GM18526 (cell line): ENCODE measurements at regions not wholly inside any gene's neighbourhood (a gene's known extent, or its start where the extent isn't known, plus 50 kb on each side); places are given as distances from the start of the nearest gene placed in this dataset.

Experiments used
- POLR2A ChIP-seq: IDR thresholded peaks from 3 replicates; pipeline ENCODE4 v1.6.1; 2011; ENCODE audit not compliant: insufficient read length; ENCODE audit errors: extremely low read depth

GRCh38 chr4:132651196-132651595 is 497.9 kb upstream of the PCDH10 start:
- no peak for TF ChIP-seq POLR2A

GRCh38 chr4:132660181-132660580 is 488.9 kb upstream of the PCDH10 start:
- TF ChIP-seq POLR2A: no peak

GRCh38 chr4:132662456-132662855 is 486.6 kb upstream of the PCDH10 start:
- TF ChIP-seq POLR2A: no peak

- TF ChIP-seq POLR2A: no peak
These were observed 479.3 kb upstream of the PCDH10 start for GRCh38 chr4:132669786-132670185.

- TF ChIP-seq POLR2A: no peak
These were observed 478.5 kb upstream of the PCDH10 start for GRCh38 chr4:132670557-132670956.

- no peak for TF ChIP-seq POLR2A
These were observed 465.1 kb upstream of the PCDH10 start for GRCh38 chr4:132683957-132684356.

GRCh38 chr4:132691026-132691425 is 458.1 kb upstream of the PCDH10 start:
- no peak for TF ChIP-seq POLR2A

GRCh38 chr4:132691668-132692067 is 457.4 kb upstream of the PCDH10 start:
- no peak for TF ChIP-seq POLR2A

- TF ChIP-seq POLR2A: no peak
These were observed 454.3 kb upstream of the PCDH10 start for GRCh38 chr4:132694775-132695174.

- TF ChIP-seq POLR2A: no peak
These were observed 441.1 kb upstream of the PCDH10 start for GRCh38 chr4:132707955-132708354.

- no peak for TF ChIP-seq POLR2A
These were observed 440.0 kb upstream of the PCDH10 start for GRCh38 chr4:132709056-132709455.

GRCh38 chr4:132710971-132711370 is 438.1 kb upstream of the PCDH10 start:
- TF ChIP-seq POLR2A: no peak

- TF ChIP-seq POLR2A: no peak
These were observed 411.8 kb upstream of the PCDH10 start for GRCh38 chr4:132737344-132737743.

GRCh38 chr4:132759199-132759780 is 389.8 kb upstream of the PCDH10 start:
- TF ChIP-seq POLR2A: no peak

GRCh38 chr4:132763465-132763864 is 385.6 kb upstream of the PCDH10 start:
- no peak for TF ChIP-seq POLR2A

GRCh38 chr4:132767901-132768300 is 381.2 kb upstream of the PCDH10 start:
- no peak for TF ChIP-seq POLR2A

- TF ChIP-seq POLR2A: no peak
These were observed 378.3 kb upstream of the PCDH10 start for GRCh38 chr4:132770776-132771175.

- TF ChIP-seq POLR2A: no peak
These were observed 356.8 kb upstream of the PCDH10 start for GRCh38 chr4:132792310-132792709.

GRCh38 chr4:132797856-132798255 is 351.2 kb upstream of the PCDH10 start:
- TF ChIP-seq POLR2A: no peak
